ENCODE measurements at regions not wholly inside any gene's neighbourhood (a gene's known extent, or its start where the extent isn't known, plus 50 kb on each side); places are given as distances from the start of the nearest gene placed in this dataset.

DNA sequence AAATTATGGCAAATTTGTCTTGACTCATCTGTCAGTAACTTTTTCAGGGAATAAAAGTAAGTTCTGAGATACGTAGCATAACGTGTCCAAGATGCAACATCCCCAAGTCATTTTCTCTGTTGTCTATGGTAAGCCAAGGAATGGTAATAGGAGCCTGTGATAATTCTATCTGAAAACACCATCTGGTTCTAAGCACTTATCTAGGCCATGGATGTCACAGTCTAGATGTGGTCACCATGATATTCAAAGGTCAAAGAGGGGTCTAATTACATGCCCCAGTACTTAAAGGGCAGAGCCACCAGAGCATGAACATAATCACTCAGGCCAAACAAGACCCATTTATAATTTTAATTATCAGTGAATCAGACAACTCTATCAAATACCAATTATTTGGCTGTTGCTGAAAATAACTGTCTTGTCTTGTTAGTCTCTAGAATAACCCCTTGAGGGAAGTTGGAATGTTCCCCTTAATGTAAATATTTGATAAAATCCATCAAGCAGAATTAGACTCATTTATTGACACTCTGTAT, 225.1 kb upstream of the MPPED2 start:
- peak; percentile 87 for DNase-seq

DNA sequence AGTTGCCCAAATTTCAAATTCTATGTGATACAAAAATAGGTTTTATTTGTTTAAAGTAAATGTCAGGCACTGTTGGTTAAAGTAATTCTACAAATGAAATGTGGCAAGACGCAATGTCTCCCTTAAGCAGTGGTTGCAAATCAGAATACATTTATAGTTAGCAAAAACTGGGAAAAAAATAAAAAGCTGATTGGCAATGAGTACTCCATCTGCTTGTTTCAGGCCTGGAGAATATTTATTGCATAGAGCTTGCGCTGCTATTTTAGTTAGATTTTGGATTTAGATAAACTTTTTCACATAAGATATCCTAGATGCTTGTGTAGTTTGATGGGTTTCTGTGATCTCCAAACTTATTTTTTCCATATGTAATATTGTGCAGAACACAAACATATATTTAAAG, 224.0 kb upstream of the MPPED2 start:
- no peak for DNase-seq

DNA sequence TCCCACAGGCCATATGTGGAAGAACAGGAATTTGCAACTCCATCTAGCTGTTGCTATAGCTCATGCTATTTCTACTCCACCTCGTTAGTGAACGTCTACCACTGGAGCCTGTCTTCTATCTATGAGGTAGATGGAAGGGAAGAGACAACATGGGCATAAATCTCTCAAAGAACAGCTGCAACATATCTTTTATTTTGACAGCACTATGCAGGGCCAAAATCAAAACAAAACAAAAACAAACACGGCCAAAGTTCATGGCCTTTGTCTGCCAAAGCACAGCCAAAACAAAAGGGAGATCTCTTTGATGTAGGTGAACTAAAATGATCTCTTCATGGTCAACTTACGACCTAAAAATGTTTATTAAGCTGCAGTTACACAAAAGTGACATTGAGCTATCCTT, 215.2 kb upstream of the MPPED2 start:
- DNase-seq: no peak

DNA sequence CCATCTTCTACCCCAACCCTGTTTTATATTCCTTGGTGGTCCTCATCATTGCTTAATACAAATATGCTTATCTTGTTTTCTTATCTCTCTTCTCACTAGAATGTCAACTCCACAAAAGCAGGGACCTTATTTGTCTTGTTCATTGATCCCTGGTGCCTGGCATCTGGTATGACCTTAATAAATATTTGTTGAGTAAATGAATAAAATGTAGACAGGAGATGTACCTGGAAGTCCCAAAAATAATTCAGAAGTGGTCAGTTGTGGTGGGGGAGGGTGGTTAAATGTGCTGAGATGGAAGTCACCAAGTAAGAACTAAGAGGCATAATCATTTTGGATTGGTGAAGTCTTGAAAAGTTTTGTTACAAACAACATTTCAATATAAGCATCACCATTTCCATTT, 214.8 kb upstream of the MPPED2 start:
- no peak for DNase-seq

DNA sequence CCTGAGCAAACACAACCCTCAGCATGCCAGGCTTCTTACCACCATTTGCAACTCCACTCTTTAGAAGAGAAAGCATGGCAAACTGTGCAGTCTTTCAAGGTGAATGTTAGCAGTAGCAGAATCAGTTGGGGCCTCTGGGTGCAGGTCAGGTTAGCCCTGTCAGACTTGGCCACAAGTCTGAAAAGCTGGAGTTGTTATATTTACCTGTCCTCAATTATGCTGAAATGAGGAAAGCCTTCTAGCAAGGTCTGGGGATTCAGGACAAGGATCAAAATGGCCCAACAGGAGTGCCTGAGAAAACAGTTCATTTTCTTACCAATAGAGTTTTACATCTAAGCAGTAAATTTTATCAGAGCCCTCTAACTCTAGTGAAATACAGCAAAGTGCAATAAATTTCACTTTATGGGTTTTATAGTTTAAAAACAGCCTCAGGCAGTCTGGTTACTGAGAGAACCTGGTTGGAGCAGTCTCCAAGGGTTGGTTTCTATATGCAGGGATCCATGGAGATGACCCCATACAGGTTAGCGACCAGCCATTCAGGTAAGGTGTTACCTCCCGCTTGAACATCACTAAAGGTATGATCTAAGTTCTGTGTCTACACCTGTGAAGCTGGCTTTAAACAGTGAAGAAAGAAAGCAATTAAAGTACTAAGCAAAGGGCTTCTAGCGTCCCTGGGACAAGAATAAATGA, 212.5 kb upstream of the MPPED2 start:
- no peak for DNase-seq

- no peak for DNase-seq
Measured at GRCh38 chr11:30789270-30789669, 203.1 kb upstream of the MPPED2 start.

DNA sequence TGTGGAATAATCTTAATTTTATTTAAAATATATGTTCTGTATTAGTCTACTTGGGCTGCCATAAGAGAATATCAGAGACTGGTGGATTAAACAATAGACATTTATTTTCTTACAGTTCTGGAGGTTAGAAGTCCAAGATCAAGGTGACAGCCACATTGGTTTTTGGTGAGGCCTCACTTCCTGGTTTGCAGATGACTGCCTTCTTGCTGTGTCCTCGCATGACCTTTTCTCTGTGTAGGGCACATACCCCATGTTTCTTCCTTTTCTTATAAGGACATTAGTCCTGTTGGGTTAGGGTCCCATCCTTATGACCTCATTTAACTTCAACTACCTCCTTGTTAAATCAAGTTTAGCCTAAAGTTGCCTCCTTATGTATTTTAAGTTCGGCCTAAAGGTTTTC, 202.7 kb upstream of the MPPED2 start:
- no peak for DNase-seq

DNA sequence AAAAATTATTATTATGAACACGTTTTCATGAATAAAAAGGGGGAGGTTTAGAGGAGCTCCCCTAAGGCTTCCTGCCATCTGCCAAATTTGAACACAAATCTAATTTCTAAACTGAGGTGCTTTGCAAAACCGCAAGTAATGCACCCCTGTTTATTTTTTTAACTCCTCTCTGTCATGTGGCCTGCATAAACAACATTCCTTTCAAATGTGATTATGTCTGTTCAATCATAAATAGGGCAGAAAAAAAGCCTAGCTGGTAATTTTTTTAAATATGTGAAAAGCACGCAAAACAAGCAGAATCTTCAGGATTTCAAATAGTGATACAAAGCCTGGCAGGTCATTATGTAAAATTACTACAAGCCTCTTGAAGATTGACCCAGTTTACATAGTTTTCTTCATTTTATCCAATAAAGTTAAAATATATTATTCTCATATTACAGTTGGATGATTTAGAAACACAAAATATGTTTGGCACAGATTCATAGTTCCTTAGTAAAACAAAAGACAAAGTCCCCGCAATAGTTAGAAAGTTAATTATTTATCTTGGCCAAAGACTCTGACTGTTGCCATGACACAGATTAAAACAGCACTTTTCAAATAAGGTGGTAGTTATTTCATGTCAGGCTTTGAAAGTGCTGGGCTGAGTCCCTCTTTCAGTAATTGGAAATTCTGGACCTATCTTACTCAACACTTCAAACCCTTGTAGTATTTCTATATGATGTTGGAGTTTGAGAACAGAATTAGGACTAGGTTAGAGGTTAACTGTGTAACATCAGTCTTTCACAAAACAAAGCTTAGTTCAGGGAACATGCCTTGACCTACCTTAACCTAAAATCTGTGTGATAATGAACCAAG, 200.3 kb upstream of the MPPED2 start:
- DNase-seq: peak; percentile 57

- no peak for DNase-seq
Measured at GRCh38 chr11:30778596-30778995, 192.4 kb upstream of the MPPED2 start.

- no peak for DNase-seq
Measured at GRCh38 chr11:30775233-30775522, 189.0 kb upstream of the MPPED2 start.

DNA sequence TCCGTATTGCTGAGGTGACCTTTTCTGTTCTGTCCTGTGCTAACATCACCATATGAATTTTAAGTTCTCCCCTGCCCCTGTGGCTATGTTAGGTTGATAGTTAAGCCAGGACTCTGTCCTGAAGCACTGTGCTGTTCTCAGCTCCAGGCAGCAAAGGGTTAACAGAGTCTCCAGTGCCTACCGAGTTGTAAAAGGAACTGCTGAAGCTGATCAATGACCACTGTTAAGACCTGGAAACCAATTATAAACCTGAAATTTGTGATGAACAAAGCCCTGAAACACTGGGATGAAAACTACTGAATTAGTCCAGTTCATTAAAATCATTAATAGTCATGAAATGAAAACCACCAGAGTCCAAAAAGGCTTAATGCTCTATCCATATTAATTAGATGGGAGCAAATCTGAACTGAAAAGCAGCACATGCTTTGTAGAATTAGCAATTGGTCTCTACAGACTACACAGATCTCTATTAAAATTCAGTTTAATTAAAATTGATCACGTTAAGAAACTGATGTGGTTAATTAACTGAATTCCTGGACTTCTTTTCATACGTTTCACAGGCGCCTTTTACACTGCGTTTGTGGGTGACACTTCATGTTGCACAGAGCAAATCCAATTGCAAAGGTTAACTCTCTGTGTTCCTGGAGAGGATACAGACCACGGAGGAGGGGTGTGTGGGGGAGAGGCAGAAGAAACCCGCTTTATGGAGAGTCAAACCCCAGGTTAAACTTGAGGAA, 188.5 kb upstream of the MPPED2 start:
- peak; percentile 86 for DNase-seq

DNA sequence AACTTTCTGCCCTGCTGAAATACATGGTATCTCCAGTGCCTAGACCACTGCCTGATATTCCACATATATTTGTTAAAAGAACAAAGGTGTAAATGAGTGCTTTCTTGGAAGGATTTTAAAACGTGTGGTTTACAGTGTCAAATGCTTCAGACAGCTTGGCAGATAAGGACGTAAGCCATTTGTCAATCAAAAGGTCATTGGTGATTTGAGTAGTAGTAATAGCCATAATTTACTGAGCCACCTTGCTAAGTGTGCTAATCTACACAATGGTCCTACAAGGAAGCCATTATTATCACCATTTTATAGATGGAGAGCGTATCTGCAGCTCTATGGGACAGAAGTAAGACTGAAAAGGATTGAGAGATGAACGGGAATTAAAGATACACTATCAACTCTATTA, 186.8 kb upstream of the MPPED2 start:
- DNase-seq: no peak

DNA sequence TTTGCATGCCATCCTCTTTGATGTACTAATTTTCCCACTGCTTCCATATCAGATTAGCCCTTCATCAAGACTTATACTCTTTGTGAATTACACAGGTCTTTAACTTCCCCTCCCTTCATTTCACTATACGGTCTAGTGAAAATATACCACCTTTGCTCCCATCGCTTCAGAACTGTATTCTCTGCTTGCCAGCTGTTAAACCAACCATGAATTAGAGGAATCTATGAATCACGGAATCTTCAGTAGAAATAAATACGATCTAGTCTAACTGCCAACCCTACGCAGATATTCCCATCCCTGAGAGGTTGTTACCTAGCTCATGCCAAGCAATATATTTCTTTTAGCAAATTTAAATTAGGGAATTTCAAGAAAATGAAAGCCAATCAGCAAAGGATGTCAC, 177.8 kb upstream of the MPPED2 start:
- no peak for DNase-seq

DNA sequence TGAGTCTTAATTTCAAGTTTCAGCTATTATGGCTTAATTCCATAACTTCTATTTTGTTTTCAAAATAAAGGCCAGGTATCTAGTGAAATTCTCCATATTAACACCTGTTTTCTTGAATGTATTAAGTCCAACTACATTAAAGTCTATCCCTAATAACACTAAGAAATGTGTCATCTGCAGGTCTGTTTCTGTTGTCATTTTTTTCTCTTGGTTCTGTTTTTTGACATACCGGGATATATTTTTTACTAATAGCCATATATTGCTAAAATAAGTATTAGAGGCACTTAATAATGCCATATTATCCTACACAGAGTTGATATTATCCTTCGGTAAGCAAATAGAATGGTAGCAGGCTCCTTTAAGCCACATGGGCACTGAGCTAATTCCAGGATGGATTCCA, 176.0 kb upstream of the MPPED2 start:
- DNase-seq: no peak

- DNase-seq: no peak
Measured at GRCh38 chr11:30760345-30760744, 174.2 kb upstream of the MPPED2 start.

DNA sequence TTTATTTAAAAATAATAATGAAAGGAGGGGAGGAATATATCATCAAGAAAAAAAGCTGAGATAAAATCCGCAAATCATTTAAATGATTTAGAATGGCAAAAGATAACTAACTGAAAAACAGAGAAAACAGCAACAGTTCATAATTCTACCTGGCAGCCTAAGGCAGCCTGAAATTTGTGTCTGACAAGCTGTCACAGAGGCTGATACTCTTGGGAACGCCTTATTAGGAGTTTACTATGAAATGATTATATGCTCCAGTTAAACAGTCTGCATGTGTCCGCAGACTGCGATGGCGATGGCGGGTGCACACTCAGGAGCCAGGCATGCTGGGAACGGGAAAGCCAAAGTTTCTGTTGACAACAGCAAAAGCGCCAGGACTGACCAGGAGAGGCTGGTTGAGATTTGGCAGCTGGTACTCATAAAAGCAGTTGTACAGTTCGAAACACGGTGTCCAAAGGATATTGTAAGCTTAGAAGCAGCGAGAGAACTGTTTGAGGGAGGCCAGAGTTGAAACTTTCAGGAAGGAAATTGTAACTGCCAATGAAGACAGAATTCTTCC, 172.9 kb upstream of the MPPED2 start:
- peak; percentile 47 for DNase-seq

DNA sequence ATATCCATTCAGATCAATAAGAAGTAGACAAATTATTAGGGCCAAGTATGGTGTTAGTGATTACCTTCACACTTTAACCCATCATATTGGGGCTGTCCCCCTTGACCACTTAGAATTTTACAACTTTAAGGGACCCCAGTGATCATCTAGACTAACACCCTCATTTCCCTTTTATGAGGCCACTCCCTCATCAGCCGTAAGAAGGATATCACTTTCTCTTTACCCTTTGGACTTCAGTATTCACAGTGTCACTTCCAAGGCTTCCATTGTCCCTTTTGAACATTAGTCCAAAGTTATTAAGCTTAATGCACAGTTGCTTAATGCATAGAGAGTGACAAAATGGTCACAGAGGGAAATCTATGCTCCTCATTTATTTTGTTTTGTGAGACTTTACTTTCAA, 172.4 kb upstream of the MPPED2 start:
- DNase-seq: no peak

- DNase-seq: no peak
Measured at GRCh38 chr11:30758012-30758411, 171.9 kb upstream of the MPPED2 start.

DNA sequence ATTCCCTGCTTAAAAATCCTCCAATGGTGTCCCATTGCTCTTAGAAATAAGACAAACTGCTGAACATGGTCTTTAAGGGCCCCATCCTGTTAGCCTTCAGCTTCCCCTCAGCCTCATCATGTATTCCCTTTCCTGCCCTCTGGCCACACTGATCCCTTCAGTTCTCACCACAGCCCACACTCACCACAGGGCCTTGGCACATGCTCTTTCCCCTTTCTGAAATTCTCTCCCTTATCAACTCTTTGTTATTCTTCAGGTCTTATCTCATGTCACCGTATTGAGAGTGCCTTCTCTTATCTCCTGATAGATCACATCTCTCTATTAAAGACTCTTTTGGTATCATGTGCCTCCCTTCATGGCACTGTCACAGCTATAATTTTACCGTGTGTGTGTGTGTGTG, 167.8 kb upstream of the MPPED2 start:
- DNase-seq: no peak

GRCh38 chr11:30753504-30753903, 167.4 kb upstream of the MPPED2 start:
- no peak for DNase-seq

DNA sequence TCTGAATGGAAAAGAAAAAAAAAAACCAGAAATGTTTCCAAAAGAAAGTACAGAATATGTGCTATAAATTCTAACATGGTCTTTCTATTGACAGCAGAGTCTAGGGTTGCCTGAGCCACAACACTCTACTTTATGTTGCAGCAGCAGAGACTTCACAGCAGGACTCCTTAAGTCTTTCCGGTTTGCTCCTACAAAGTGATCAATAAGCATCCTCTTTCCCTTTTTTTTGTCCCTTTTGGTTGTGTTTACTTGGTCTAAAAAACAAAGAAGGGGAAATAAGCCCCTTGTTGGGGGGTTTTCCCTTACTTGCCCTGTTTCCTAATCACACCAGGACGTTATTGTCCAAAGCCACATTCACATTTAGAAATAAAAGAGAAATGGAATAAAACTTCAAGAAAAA, 163.1 kb upstream of the MPPED2 start:
- no peak for DNase-seq

- DNase-seq: no peak
Measured at GRCh38 chr11:30741039-30741550, 154.9 kb upstream of the MPPED2 start.

DNA sequence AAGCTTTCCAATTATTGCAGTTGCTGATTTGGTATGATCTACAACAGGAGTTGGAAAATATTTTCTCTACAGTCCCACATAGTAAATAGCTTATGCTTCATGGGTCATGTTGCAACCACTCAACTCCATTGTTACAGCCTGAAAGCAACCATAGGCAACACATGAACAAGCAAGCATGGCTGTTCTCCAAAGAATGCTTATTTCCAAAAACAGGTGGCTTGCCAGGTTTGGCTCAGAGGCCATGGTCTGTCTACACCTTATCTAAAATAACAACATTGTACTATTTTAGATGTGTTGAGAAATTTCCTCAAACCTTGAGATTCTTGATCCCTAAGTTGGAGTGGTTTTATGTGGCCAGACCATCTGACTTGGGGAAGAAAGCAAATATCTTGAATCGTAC, 153.9 kb upstream of the MPPED2 start:
- DNase-seq: no peak

Measured in eye (tissue), 1 donor.